ENCODE measurements at regions not wholly inside any gene's neighbourhood (a gene's known extent, or its start where the extent isn't known, plus 50 kb on each side); places are given as distances from the start of the nearest gene placed in this dataset.
"Not testable (repeated sequence)": the region's sequence is repeated elsewhere in the genome, so short reads cannot be mapped to it uniquely, and the experiment has no call there.

- no peak for DNase-seq (ENCODE audit: low spot score)
- TF ChIP-seq CTCF (conservative IDR thresholded peaks at IDR 0.05; ENCODE audit: low read depth) = no peak
- ChIA-PET POLR2A (ENCODE audit: low non-redundant PET) (no interaction called here), CTCF (no interaction called here)
- H3K27ac ChIP-seq = no peak overlapping the region
Observed at GRCh38 chr9:30928045-30928444, 1456.4 kb upstream of the ACO1 start.

- no peak overlapping the region for H3K27ac ChIP-seq
- TF ChIP-seq CTCF (conservative IDR thresholded peaks at IDR 0.05; ENCODE audit: low read depth) = no peak
- POLR2A ChIA-PET (ENCODE audit: low non-redundant PET) = no interaction called here
- CTCF ChIA-PET = no interaction called here
- peak; percentile 6 for DNase-seq (ENCODE audit: low spot score)
Observed at GRCh38 chr9:30932226-30932625, 1452.2 kb upstream of the ACO1 start.

- TF ChIP-seq CTCF (conservative IDR thresholded peaks at IDR 0.05; ENCODE audit: low read depth) = no peak
- ChIA-PET POLR2A (ENCODE audit: low non-redundant PET) (no interaction called here), CTCF (interaction anchor here (0.6 kb wide), 1 partner anchor 125 kb away, joined by 4 read pairs; no protein-coding TSS in a partner anchor)
- no peak overlapping the region for H3K27ac ChIP-seq
- DNase-seq (ENCODE audit: low spot score) = no peak
Observed at GRCh38 chr9:30935730-30936129, 1448.7 kb upstream of the ACO1 start.

GRCh38 chr9:30937106-30937505 lies 1447.3 kb upstream of the ACO1 start:
- no peak overlapping the region for H3K27ac ChIP-seq
- no peak for TF ChIP-seq CTCF (conservative IDR thresholded peaks at IDR 0.05; ENCODE audit: low read depth)
- DNase-seq (ENCODE audit: low spot score) = no peak
- POLR2A ChIA-PET (ENCODE audit: low non-redundant PET) = no interaction called here
- CTCF ChIA-PET = no interaction called here

- DNase-seq (ENCODE audit: low spot score); CTCF ChIA-PET; H3K27ac ChIP-seq; POLR2A ChIA-PET (ENCODE audit: low non-redundant PET): not testable (repeated sequence)
Observed at GRCh38 chr9:30942852-30943251, 1441.6 kb upstream of the ACO1 start.

GRCh38 chr9:30943446-30944224 lies 1440.8 kb upstream of the ACO1 start:
- H3K27ac ChIP-seq = no peak overlapping the region
- ChIA-PET CTCF (no interaction called here), POLR2A (ENCODE audit: low non-redundant PET) (no interaction called here)
- TF ChIP-seq CTCF (conservative IDR thresholded peaks at IDR 0.05; ENCODE audit: low read depth) = no peak
- no peak for DNase-seq (ENCODE audit: low spot score)

GRCh38 chr9:30944225-30944569 lies 1440.2 kb upstream of the ACO1 start:
- no peak for TF ChIP-seq CTCF (conservative IDR thresholded peaks at IDR 0.05; ENCODE audit: low read depth)
- DNase-seq (ENCODE audit: low spot score) = no peak
- no peak overlapping the region for H3K27ac ChIP-seq
- ChIA-PET POLR2A (ENCODE audit: low non-redundant PET) (no interaction called here), CTCF (no interaction called here)

Measured in RWPE1 (cell line).